ENCODE measurements at regions not wholly inside any gene's neighbourhood (a gene's known extent, or its start where the extent isn't known, plus 50 kb on each side); places are given as distances from the start of the nearest gene placed in this dataset.

- TF ChIP-seq ZNF425 (CRISPR knock-in tag; conservative IDR thresholded peaks at IDR 0.05) (no peak), RORB (CRISPR knock-in tag; IDR thresholded peaks at IDR 0.05) (no peak), CTCF (IDR thresholded peaks at IDR 0.05) (no peak), ZNF396 (CRISPR knock-in tag; IDR thresholded peaks at IDR 0.05; ENCODE audit: borderline replicate concordance) (no peak), OVOL2 (CRISPR knock-in tag; IDR thresholded peaks at IDR 0.05; ENCODE audit: borderline replicate concordance) (no peak), SMAD3 (CRISPR knock-in tag; IDR thresholded peaks at IDR 0.05; ENCODE audit: borderline replicate concordance) (no peak)
These were observed 217.1 kb downstream of the OTOL1 start (continued) for GRCh38 chr3:161713731-161714130.

- no peak for TF ChIP-seq MLX (CRISPR knock-in tag; IDR thresholded peaks at IDR 0.05)
- TF ChIP-seq E2F5 (CRISPR knock-in tag; IDR thresholded peaks at IDR 0.05): no peak
- no peak for TF ChIP-seq FOXK1 (CRISPR knock-in tag; IDR thresholded peaks at IDR 0.05)
- no peak for TF ChIP-seq ATF2 (CRISPR knock-in tag; IDR thresholded peaks at IDR 0.05; ENCODE audit: borderline replicate concordance, low read depth)
- TF ChIP-seq ZMAT4 (CRISPR knock-in tag; IDR thresholded peaks at IDR 0.05): no peak
- TF ChIP-seq CDX4 (CRISPR knock-in tag; IDR thresholded peaks at IDR 0.05; ENCODE audit: borderline replicate concordance): no peak
- TF ChIP-seq PRDM15 (CRISPR knock-in tag; IDR thresholded peaks at IDR 0.05): no peak
- no peak for TF ChIP-seq JAZF1 (CRISPR knock-in tag; IDR thresholded peaks at IDR 0.05)
- no peak for TF ChIP-seq OVOL2 (CRISPR knock-in tag; IDR thresholded peaks at IDR 0.05; ENCODE audit: borderline replicate concordance)
- no peak for DNase-seq (ENCODE audit: low spot score)
- POLR2A ChIA-PET: no interaction called here
- no peak for ATAC-seq
- CTCF ChIA-PET: no interaction called here
- Mint-ChIP-seq H3K9me3 (peaks cover 6% of the 10 kb centered on the region), H3K4me1 (no peaks in the 10 kb centered on the region), H3K4me3 (no peak overlapping the region), H3K27ac (no peak overlapping the region), H3K27me3 (ENCODE audit: low read depth) (peaks cover 5% of the 10 kb centered on the region; the same call in 1 of the 2 replicates), H3K36me3 (peaks cover 6% of the 10 kb centered on the region)
These were observed 235.4 kb downstream of the OTOL1 start for GRCh38 chr3:161731968-161732367.

All from WTC11 (cell line).